SK-N-SH treated with all-trans-retinoic acid at 6 μM for 48 hours (cell line): ENCODE measurements at regions not wholly inside any gene's neighbourhood (a gene's known extent, or its start where the extent isn't known, plus 50 kb on each side); places are given as distances from the start of the nearest gene placed in this dataset.

Experiments used
- ARNTL ChIP-seq: fragments of 450-650 bp; formaldehyde crosslinking; IDR thresholded peaks from 2 replicates; pipeline ENCODE4 v1.5.0; 2020; ENCODE audit warnings: low read depth, mild to moderate bottlenecking, moderate library complexity, borderline replicate concordance
- BACH2 ChIP-seq: fragments of 250-450 bp; sonication (Bioruptor Pico); IDR thresholded peaks from 2 replicates; pipeline ENCODE4 v1.9.0; 2021; ENCODE audit warnings: mild to moderate bottlenecking, borderline replicate concordance
- CSDC2 ChIP-seq: fragments of 250-450 bp; sonication (Bioruptor Pico); IDR thresholded peaks from 2 replicates; pipeline ENCODE4 v1.5.0; 2020; ENCODE audit warnings: mild to moderate bottlenecking, moderate library complexity
- ESRRG ChIP-seq: fragments of 250-450 bp; sonication (Bioruptor Pico); IDR thresholded peaks from 2 replicates; pipeline ENCODE4 v1.6.1; 2021; ENCODE audit warnings: mild to moderate bottlenecking
- RARB ChIP-seq: fragments of 250-450 bp; sonication (Bioruptor Pico); IDR thresholded peaks from 2 replicates; pipeline ENCODE4 v1.8.0; 2021; ENCODE audit warnings: mild to moderate bottlenecking, moderate library complexity
- ZFP3 ChIP-seq: fragments of 250-450 bp; sonication (Bioruptor Pico); IDR thresholded peaks from 2 replicates; pipeline ENCODE4 v1.5.0; 2020; ENCODE audit warnings: mild to moderate bottlenecking, moderate library complexity
- TF ChIP-seq, protein P1 (sequence below): fragments of 250-450 bp; sonication (Bioruptor Pico); IDR thresholded peaks from 2 replicates; pipeline ENCODE4 v1.5.1; 2020; ENCODE audit warnings: low read depth, mild to moderate bottlenecking, moderate library complexity
- TF ChIP-seq, protein P2 (sequence below): fragments of 250-450 bp; sonication (Bioruptor Pico); IDR thresholded peaks from 2 replicates; pipeline ENCODE4 v1.8.0; 2020; ENCODE audit warnings: mild to moderate bottlenecking, moderate library complexity, borderline replicate concordance

DNA sequence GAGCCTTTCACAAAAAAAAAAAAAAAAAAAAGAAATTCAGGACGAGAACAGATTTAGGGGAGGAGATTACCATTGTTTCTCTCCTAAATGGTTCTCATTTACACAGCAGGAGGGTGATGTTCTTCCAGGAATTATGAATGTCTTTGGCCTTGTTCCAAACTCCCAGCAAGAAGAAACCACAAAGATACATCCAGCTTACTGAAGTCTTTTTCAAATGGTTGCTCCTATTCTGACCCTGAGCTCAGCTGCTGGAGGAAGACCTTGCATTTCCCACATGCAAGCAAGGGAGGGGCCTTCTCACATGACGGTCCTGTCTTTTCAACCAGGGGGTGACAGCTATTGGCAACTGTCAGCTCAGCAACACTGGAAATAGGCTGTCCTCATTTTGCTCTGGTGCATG, 203.0 kb upstream of the VLDLR start:
- no peak for TF ChIP-seq ESRRG (CRISPR knock-in tag)
- no peak for TF ChIP-seq ZFP3 (CRISPR knock-in tag)
- no peak for TF ChIP-seq RARB (CRISPR knock-in tag)
- TF ChIP-seq CSDC2 (CRISPR knock-in tag), result no peak
- TF ChIP-seq, protein P1, sequence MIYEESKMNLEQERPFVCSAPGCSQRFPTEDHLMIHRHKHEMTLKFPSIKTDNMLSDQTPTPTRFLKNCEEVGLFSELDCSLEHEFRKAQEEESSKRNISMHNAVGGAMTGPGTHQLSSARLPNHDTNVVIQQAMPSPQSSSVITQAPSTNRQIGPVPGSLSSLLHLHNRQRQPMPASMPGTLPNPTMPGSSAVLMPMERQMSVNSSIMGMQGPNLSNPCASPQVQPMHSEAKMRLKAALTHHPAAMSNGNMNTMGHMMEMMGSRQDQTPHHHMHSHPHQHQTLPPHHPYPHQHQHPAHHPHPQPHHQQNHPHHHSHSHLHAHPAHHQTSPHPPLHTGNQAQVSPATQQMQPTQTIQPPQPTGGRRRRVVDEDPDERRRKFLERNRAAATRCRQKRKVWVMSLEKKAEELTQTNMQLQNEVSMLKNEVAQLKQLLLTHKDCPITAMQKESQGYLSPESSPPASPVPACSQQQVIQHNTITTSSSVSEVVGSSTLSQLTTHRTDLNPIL (CRISPR knock-in tag), result no peak
- no peak for TF ChIP-seq ARNTL (CRISPR knock-in tag)
- TF ChIP-seq BACH2 (CRISPR knock-in tag), result no peak
- TF ChIP-seq, protein P2, sequence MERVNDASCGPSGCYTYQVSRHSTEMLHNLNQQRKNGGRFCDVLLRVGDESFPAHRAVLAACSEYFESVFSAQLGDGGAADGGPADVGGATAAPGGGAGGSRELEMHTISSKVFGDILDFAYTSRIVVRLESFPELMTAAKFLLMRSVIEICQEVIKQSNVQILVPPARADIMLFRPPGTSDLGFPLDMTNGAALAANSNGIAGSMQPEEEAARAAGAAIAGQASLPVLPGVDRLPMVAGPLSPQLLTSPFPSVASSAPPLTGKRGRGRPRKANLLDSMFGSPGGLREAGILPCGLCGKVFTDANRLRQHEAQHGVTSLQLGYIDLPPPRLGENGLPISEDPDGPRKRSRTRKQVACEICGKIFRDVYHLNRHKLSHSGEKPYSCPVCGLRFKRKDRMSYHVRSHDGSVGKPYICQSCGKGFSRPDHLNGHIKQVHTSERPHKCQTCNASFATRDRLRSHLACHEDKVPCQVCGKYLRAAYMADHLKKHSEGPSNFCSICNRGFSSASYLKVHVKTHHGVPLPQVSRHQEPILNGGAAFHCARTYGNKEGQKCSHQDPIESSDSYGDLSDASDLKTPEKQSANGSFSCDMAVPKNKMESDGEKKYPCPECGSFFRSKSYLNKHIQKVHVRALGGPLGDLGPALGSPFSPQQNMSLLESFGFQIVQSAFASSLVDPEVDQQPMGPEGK (CRISPR knock-in tag), result no peak
